ENCODE measurements at regions not wholly inside any gene's neighbourhood (a gene's known extent, or its start where the extent isn't known, plus 50 kb on each side); places are given as distances from the start of the nearest gene placed in this dataset.

- no TSS peak for BruUV-seq (replicated peaks)
- Histone ChIP-seq H3K9me3 (replicated peaks; ENCODE audit: control insufficient read depth, insufficient read depth, low read length) (no peaks in the 10 kb centered on the region), H3K9me1 (replicated peaks; ENCODE audit: control insufficient read depth, extremely low read depth, insufficient read depth, low read length) (no peaks in the 10 kb centered on the region), H3K27ac (ENCODE audit: insufficient read depth, low read depth, low read length) (no peak overlapping the region), H3K79me2 (ENCODE audit: control insufficient read depth, insufficient read depth, low read length) (no peaks in the 10 kb centered on the region), H3K9ac (replicated peaks; ENCODE audit: extremely low read depth, insufficient read depth, low read length) (no peak overlapping the region), H3K4me1 (ENCODE audit: control insufficient read depth, extremely low read depth, insufficient read depth, low read length) (no peaks in the 10 kb centered on the region), H3K4me2 (ENCODE audit: insufficient read depth, low read length) (no peak overlapping the region), H3K4me3 (replicated peaks in 1 of 3; ENCODE audit: insufficient read depth in 1 of 3, low read depth in 1 of 3, low read length in 3 of 3) (no peak overlapping the region), H3K36me3 (ENCODE audit: control insufficient read depth in 2 of 2, extremely low read depth in 1 of 2, insufficient read depth in 2 of 2, low read length in 2 of 2) (no peaks in the 10 kb centered on the region), H2AFZ (ENCODE audit: low read depth, low read length) (no peak overlapping the region), H3K27me3 (ENCODE audit: control insufficient read depth in 2 of 2, insufficient read depth in 2 of 2, low read length in 2 of 2) (no peaks in the 10 kb centered on the region), H4K20me1 (replicated peaks; ENCODE audit: control insufficient read depth, extremely low read depth, insufficient read depth, low read length) (no peaks in the 10 kb centered on the region)
- intact Hi-C loops (cut with micrococcal nuclease) (no loop called here), dilution Hi-C loops (cut with MboI; ENCODE audit: extremely low pct_ligation_motif_present, low sequenced_read_pairs) (no loop called here)
- DNase-seq (ENCODE audit: low read depth, low spot score) = no peak
- CTCF ChIA-PET = no interaction called here
- FAIRE-seq = no peak
- TF ChIP-seq POLR2AphosphoS5 (IDR thresholded peaks at IDR 0.05; ENCODE audit: insufficient read depth, low read depth, low read length) (no peak), FOS (IDR thresholded peaks at IDR 0.05; ENCODE audit: borderline replicate concordance, insufficient read depth, low read length) (no peak), MYC (IDR thresholded peaks at IDR 0.05; ENCODE audit: low read depth, low read length) (no peak), JUN (IDR thresholded peaks at IDR 0.05; ENCODE audit: borderline replicate concordance, insufficient read depth, insufficient read length, low read depth) (no peak), MAX (IDR thresholded peaks at IDR 0.05; ENCODE audit: insufficient read depth, insufficient read length) (no peak)
- POLR2A ChIA-PET = no interaction called here
Measured at GRCh38 chr15:97053635-97054034, 723.1 kb downstream of the NR2F2 start.

- DNase-seq (ENCODE audit: low read depth, low spot score) (no peak), FAIRE-seq (no peak)
- no peak overlapping the region for H3K9ac ChIP-seq (replicated peaks; ENCODE audit: extremely low read depth, insufficient read depth, low read length)
- H3K4me1 ChIP-seq (ENCODE audit: control insufficient read depth, extremely low read depth, insufficient read depth, low read length) = no peaks in the 10 kb centered on the region
- H3K9me3 ChIP-seq (replicated peaks; ENCODE audit: control insufficient read depth, insufficient read depth, low read length) = no peaks in the 10 kb centered on the region
- no TSS peak for BruUV-seq (replicated peaks)
- H3K4me2 ChIP-seq (ENCODE audit: insufficient read depth, low read length) = no peak overlapping the region
- H4K20me1 ChIP-seq (replicated peaks; ENCODE audit: control insufficient read depth, extremely low read depth, insufficient read depth, low read length) = no peaks in the 10 kb centered on the region
- no peaks in the 10 kb centered on the region for H3K27me3 ChIP-seq (ENCODE audit: control insufficient read depth in 2 of 2, insufficient read depth in 2 of 2, low read length in 2 of 2)
- no peak overlapping the region for H3K27ac ChIP-seq (ENCODE audit: insufficient read depth, low read depth, low read length)
- no peak overlapping the region for H3K4me3 ChIP-seq (replicated peaks in 1 of 3; ENCODE audit: insufficient read depth in 1 of 3, low read depth in 1 of 3, low read length in 3 of 3)
- dilution Hi-C loops (cut with MboI; ENCODE audit: extremely low pct_ligation_motif_present, low sequenced_read_pairs) (no loop called here), intact Hi-C loops (cut with micrococcal nuclease) (no loop called here)
- no peaks in the 10 kb centered on the region for H3K36me3 ChIP-seq (ENCODE audit: control insufficient read depth in 2 of 2, extremely low read depth in 1 of 2, insufficient read depth in 2 of 2, low read length in 2 of 2)
- no peaks in the 10 kb centered on the region for H3K79me2 ChIP-seq (ENCODE audit: control insufficient read depth, insufficient read depth, low read length)
- ChIA-PET POLR2A (no interaction called here), CTCF (no interaction called here)
- TF ChIP-seq MAX (IDR thresholded peaks at IDR 0.05; ENCODE audit: insufficient read depth, insufficient read length) (no peak), JUN (IDR thresholded peaks at IDR 0.05; ENCODE audit: borderline replicate concordance, insufficient read depth, insufficient read length, low read depth) (no peak), MYC (IDR thresholded peaks at IDR 0.05; ENCODE audit: low read depth, low read length) (no peak), POLR2A (IDR thresholded peaks at IDR 0.05; ENCODE audit: low read depth, low read length) (no peak), EZH2 (IDR thresholded peaks at IDR 0.05; ENCODE audit: borderline replicate concordance, low read depth, low read length, severe bottlenecking) (no peak), GATA2 (IDR thresholded peaks at IDR 0.05; ENCODE audit: insufficient read depth, insufficient read length, low read depth, low read length) (no peak), CTCF (IDR thresholded peaks at IDR 0.05; ENCODE audit: extremely low read depth in 1 of 2, insufficient read depth in 1 of 2, low read depth in 1 of 2, low read length in 2 of 2) (no peak), FOS (IDR thresholded peaks at IDR 0.05; ENCODE audit: borderline replicate concordance, insufficient read depth, low read length) (no peak)
- H2AFZ ChIP-seq (ENCODE audit: low read depth, low read length) = no peak overlapping the region
- H3K9me1 ChIP-seq (replicated peaks; ENCODE audit: control insufficient read depth, extremely low read depth, insufficient read depth, low read length) = no peaks in the 10 kb centered on the region
Measured at GRCh38 chr15:97057503-97057902, 727.0 kb downstream of the NR2F2 start.

Data from endothelial cell of umbilical vein (primary cell).